Activated CD8-positive, alpha-beta memory T cell treated with anti-CD3 and anti-CD28 coated beads, Interleukin-2, amount 50 U/mL, for 1 hour (primary cell): ENCODE measurements at regions not wholly inside any gene's neighbourhood (a gene's known extent, or its start where the extent isn't known, plus 50 kb on each side); places are given as distances from the start of the nearest gene placed in this dataset.
"Not testable (repeated sequence)": the region's sequence is repeated elsewhere in the genome, so short reads cannot be mapped to it uniquely, and the experiment has no call there.

Experiments
- DNase-seq: peaks from one replicate; pipeline ENCODE4 v3.0.0-alpha.2; 2020; ENCODE audit errors: extremely low read depth

GRCh38 chr19:29054886-29055675, 157.9 kb downstream of the UQCRFS1 start:
- no peak for DNase-seq

GRCh38 chr19:29048873-29049272, 164.1 kb downstream of the UQCRFS1 start:
- DNase-seq = no peak

GRCh38 chr19:29045679-29046254, 167.2 kb downstream of the UQCRFS1 start:
- no peak for DNase-seq

GRCh38 chr19:29044037-29044436, 168.9 kb downstream of the UQCRFS1 start:
- no peak for DNase-seq

GRCh38 chr19:29042450-29042849, 170.5 kb downstream of the UQCRFS1 start:
- no peak for DNase-seq

- no peak for DNase-seq
Measured at GRCh38 chr19:29040951-29041350, 172.0 kb downstream of the UQCRFS1 start.

- DNase-seq = no peak
Measured at GRCh38 chr19:29040292-29040691, 172.7 kb downstream of the UQCRFS1 start.

- DNase-seq = not testable (repeated sequence)
Measured at GRCh38 chr19:29039036-29039435, 173.9 kb downstream of the UQCRFS1 start.

GRCh38 chr19:29031216-29031615, 181.7 kb downstream of the UQCRFS1 start:
- DNase-seq = no peak

GRCh38 chr19:29029268-29029958, 183.5 kb downstream of the UQCRFS1 start:
- no peak for DNase-seq

GRCh38 chr19:29022599-29022998, 190.4 kb downstream of the UQCRFS1 start:
- no peak for DNase-seq

GRCh38 chr19:29022165-29022564, 190.8 kb downstream of the UQCRFS1 start:
- DNase-seq = no peak

GRCh38 chr19:29021232-29021916, 191.6 kb downstream of the UQCRFS1 start:
- no peak for DNase-seq

GRCh38 chr19:29019403-29019802, 193.5 kb downstream of the UQCRFS1 start:
- DNase-seq = no peak

GRCh38 chr19:29018542-29018941, 194.4 kb downstream of the UQCRFS1 start:
- no peak for DNase-seq

- no peak for DNase-seq
Measured at GRCh38 chr19:29017788-29018187, 195.2 kb downstream of the UQCRFS1 start.

GRCh38 chr19:29016926-29017760, 195.8 kb downstream of the UQCRFS1 start:
- DNase-seq = no peak

- no peak for DNase-seq
Measured at GRCh38 chr19:29016353-29016752, 196.6 kb downstream of the UQCRFS1 start.

- DNase-seq = no peak
Measured at GRCh38 chr19:29015569-29015968, 197.4 kb downstream of the UQCRFS1 start.

GRCh38 chr19:29014857-29015436, 198.0 kb downstream of the UQCRFS1 start:
- no peak for DNase-seq

GRCh38 chr19:29013988-29014387, 199.0 kb downstream of the UQCRFS1 start:
- DNase-seq = no peak
